ENCODE measurements at regions not wholly inside any gene's neighbourhood (a gene's known extent, or its start where the extent isn't known, plus 50 kb on each side); places are given as distances from the start of the nearest gene placed in this dataset.

- TF ChIP-seq CTCF (IDR thresholded peaks at IDR 0.05; ENCODE audit: borderline replicate concordance), result no peak
- Histone ChIP-seq H3K27ac (replicated peaks) (peak overlapping the region; percentile 17), H3K27me3 (ENCODE audit: low read depth) (no peaks in the 10 kb centered on the region), H3K4me1 (peaks cover 23% of the 10 kb centered on the region), H3K4me3 (no peak overlapping the region), H3K9me3 (replicated peaks) (no peaks in the 10 kb centered on the region), H3K36me3 (no peaks in the 10 kb centered on the region)
- intact Hi-C loops (cut with micrococcal nuclease), result no loop called here
- DNase-seq, result no peak
Measured at GRCh38 chr11:10641912-10642697, 51.5 kb downstream of the IRAG1 start.

GRCh38 chr11:10641177-10641911 is 52.2 kb downstream of the IRAG1 start:
- Histone ChIP-seq H3K9me3 (replicated peaks) (no peaks in the 10 kb centered on the region), H3K27me3 (ENCODE audit: low read depth) (no peaks in the 10 kb centered on the region), H3K4me3 (no peak overlapping the region), H3K27ac (replicated peaks) (peak overlapping the region; percentile 38), H3K4me1 (peaks cover 23% of the 10 kb centered on the region), H3K36me3 (no peaks in the 10 kb centered on the region)
- intact Hi-C loops (cut with micrococcal nuclease), result no loop called here
- no peak for DNase-seq
- no peak for TF ChIP-seq CTCF (IDR thresholded peaks at IDR 0.05; ENCODE audit: borderline replicate concordance)

GRCh38 chr11:10640308-10640707 is 53.2 kb downstream of the IRAG1 start:
- Histone ChIP-seq H3K9me3 (replicated peaks) (no peaks in the 10 kb centered on the region), H3K4me3 (no peak overlapping the region), H3K27ac (replicated peaks) (peak overlapping the region; percentile 38), H3K36me3 (no peaks in the 10 kb centered on the region), H3K4me1 (peaks cover 19% of the 10 kb centered on the region), H3K27me3 (ENCODE audit: low read depth) (no peaks in the 10 kb centered on the region)
- no peak for TF ChIP-seq CTCF (IDR thresholded peaks at IDR 0.05; ENCODE audit: borderline replicate concordance)
- DNase-seq, result no peak
- intact Hi-C loops (cut with micrococcal nuclease), result no loop called here

GRCh38 chr11:10639350-10639749 is 54.2 kb downstream of the IRAG1 start:
- Histone ChIP-seq H3K4me1 (peaks cover 15% of the 10 kb centered on the region), H3K27me3 (ENCODE audit: low read depth) (no peaks in the 10 kb centered on the region), H3K4me3 (no peak overlapping the region), H3K27ac (replicated peaks) (peak overlapping the region; percentile 38), H3K9me3 (replicated peaks) (no peaks in the 10 kb centered on the region), H3K36me3 (no peaks in the 10 kb centered on the region)
- no peak for TF ChIP-seq CTCF (IDR thresholded peaks at IDR 0.05; ENCODE audit: borderline replicate concordance)
- intact Hi-C loops (cut with micrococcal nuclease), result no loop called here
- DNase-seq, result no peak

- no peak for DNase-seq
- Histone ChIP-seq H3K27me3 (ENCODE audit: low read depth) (no peaks in the 10 kb centered on the region), H3K36me3 (no peaks in the 10 kb centered on the region), H3K4me3 (no peak overlapping the region), H3K4me1 (peaks cover 15% of the 10 kb centered on the region), H3K9me3 (replicated peaks) (no peaks in the 10 kb centered on the region), H3K27ac (replicated peaks) (no peak overlapping the region)
- intact Hi-C loops (cut with micrococcal nuclease), result no loop called here
- no peak for TF ChIP-seq CTCF (IDR thresholded peaks at IDR 0.05; ENCODE audit: borderline replicate concordance)
Measured at GRCh38 chr11:10638316-10638925, 55.1 kb downstream of the IRAG1 start.

Measured in left ventricle myocardium inferior (tissue), 1 donor.